Anterior cingulate cortex (tissue), 58 donors: ENCODE measurements at regions not wholly inside any gene's neighbourhood (a gene's known extent, or its start where the extent isn't known, plus 50 kb on each side); places are given as distances from the start of the nearest gene placed in this dataset.

Source experiments
- DNase-seq, 58 donors: peaks; one replicate each; lab custom pipeline; 2025; lab: John Stamatoyannopoulos, UW

GRCh38 chr14:31963587-31963986, 113.5 kb upstream of the ARHGAP5 start:
- no peak for DNase-seq

DNA sequence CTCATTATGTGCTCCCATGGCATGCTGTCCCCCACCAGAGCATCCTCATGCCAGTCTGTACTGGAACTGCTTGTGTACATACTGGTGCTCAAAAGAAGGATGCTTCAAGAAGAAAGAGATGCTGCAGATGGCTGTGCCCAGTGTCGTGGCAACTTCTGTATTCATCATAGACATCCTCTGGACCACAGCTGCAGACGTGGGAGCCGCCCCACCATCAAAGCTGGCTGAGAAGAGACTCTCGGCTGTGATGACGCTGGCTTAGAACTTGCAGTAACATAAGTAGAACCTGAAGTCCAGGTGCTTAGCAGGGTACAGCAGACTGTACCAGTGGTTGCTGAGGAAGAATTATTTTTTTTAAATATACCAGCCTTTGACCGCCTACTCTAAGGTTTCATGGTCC, 112.6 kb upstream of the ARHGAP5 start:
- DNase-seq: no peak

DNA sequence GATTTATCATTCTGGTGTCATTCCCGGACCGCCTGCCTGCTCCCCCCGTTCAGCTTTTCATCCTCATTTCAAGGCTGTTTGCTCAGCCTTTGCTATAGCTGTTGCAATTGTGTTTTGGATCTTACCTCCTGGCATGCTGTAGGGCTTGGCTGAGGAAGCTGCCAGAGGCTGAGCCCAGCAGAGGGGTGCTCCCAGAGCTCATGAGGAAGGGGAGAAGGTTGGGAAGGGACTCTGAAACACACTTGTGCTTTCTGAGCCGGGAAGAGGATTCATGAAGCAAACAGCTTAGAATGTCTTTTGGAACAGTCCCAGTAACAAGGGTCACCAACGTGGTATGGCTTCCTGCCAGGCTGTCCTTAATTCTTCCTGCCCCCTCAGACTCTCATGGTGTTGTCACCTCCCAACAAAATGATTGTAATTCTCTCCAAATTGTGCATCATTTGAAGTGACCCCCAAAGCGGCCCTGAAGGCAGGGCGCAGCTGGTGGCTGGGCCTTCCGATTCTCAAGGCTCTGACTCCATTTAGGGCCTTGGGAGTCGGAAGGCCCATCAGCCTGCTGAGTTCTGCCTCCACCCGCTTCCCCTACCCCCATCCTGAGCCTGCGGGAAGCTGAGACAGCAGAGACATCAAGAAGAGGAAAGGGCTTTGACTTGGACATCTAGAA, 111.9 kb upstream of the ARHGAP5 start:
- peak in 9 of 58 donors; percentile 13 to 34 (median 30) for DNase-seq

GRCh38 chr14:31965735-31966598, 111.1 kb upstream of the ARHGAP5 start:
- DNase-seq: no peak

DNA sequence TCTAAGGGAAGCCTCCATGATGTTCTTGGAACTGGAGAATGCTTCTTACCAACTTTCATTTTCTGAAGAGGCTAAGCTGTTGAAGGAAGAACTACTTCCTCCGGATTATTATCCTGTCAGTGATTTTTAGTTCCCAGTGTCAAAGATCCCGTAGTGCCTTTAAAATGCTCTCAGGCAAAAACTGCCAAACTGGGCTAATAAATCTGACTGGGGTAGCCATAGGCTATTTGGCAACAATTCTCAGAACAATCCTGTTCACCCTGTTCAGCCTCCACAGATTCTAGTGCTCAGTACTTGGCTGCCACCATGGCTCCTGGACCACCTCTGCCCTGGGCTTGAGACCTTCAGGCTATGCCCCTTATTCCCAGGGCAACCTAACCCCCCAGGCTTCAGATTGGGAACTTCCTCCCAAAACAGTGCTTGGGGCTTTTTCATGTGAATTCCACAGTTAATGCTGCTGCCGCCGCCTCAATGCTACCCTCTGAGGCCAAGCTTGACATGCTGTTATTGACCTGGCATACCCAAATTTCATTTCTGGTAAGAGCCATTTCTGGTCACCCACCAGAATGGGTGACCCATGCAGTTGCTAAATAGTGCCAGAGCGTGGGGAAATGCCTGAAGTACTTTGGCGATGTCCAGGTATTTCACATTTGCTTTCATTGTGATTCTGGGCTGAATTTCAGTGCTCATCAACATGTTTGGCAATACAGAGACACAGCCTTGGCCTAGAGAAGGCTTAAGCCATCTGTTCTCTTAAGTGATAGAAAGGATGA, 110.0 kb upstream of the ARHGAP5 start:
- peak in 1 of 58 donors; percentile 13 for DNase-seq

DNA sequence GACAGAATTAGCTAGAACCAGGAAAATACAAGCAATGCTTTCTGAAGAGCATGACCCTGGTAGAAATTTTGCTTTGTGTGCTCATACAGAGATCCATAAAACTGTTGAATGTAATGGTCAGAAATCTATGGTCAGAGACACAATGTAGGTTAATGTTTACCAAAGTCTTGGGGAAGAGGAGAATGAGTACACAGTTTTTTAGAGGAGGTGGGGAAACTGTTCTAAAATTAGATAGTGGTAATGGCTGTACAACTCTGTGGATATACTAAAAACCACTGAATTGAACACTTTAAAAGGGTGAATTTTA, 109.5 kb upstream of the ARHGAP5 start:
- no peak for DNase-seq

- DNase-seq: peak in 1 of 58 donors; percentile 45
Observed at GRCh38 chr14:31968107-31968810, 108.8 kb upstream of the ARHGAP5 start.

DNA sequence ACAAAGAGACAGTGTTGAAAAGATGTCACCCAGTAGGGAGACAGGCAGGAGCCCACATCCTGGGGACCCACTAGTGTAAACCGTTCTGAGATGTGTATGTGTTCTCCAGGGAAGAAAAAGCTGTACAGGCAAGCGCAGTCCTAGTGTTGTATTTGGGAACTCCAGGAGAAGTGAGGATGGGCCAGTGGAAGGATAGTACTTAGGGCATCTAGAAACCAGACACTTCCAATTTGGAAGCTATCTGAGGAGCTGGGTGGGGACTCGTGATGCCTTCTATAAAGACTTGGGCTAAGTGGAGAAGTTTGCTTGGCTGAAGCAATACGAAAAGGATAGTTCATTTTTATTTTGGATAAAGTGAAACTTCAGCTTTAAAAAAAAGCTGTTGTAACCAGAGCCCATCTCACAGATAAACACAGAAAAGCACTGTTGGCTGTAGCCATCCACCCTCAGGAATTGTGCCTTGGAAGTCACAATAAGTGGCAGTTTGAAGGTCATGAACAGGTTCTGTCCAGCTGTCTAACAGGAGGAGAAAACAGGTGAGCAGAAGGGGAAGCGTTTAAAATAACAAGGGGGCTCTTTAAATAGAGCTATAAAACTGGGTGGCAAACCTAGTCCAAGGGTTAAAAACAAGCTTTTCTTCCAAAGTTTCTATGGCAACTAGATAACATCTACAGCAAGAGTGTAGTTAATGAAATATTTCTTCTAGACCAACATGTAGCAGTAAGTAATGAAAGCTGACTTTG, 108.0 kb upstream of the ARHGAP5 start:
- DNase-seq: no peak

DNA sequence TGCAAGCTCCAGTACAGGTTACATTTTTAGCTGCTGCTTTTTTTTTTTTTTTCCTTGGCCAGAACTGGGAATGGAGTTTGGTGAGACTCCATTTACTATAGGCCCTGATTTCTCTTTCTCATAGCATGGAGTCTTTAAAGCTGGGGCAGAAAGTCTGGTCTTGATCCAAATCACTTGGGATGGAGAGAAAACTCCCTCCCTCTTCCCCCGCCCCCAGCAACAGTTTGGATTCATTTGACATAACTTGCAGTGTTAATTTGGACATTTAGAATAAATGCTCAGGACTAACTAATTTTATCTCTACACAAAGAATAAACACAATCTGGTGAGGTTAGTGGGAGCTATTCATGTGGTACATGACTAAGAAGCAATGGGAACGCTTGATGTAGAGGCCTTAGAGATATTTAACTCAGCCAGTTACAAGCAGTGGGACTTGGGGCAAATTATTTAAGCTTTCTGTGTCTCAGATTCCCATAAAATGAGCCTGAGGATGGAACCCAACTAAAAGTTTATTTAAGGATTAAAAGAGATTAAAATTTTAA, 107.3 kb upstream of the ARHGAP5 start:
- DNase-seq: peak in 1 of 58 donors; percentile 36

DNA sequence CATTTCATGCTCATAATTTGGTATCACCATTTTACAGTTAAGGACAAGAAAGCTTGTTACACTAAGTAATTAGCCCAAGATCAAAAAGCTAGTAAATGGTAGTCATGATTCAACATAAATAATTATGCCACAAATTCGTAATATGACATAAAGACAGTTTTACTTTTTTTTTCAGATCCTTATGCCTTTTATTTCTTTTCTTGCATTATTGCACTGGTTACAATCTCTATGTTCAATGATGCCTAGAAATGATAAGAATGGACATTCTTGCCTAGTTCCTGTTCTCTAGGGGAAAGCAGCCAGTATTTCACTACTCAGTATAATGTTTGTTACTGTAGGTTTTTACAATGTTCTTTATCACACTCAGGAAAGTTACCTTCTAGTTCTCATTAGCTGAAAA, 106.4 kb upstream of the ARHGAP5 start:
- DNase-seq: no peak

DNA sequence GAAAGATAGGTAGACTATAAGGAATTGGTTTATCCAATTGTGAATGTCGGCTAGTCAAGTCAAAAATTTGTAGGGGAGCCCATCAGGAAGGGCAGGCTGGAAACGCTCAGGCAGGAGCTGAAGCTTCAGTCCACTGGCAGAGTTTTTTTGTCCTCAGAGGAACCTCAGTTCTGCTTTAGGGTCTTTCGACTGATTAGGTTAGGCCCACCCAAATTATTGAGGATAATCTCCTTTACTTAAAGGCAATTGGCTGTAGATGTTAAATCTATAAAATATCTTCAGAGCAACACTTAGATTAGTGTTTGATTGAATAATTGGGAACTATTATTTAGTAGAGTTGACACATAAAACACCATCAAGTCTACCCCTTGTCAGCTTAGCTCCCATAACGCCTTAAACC, 105.5 kb upstream of the ARHGAP5 start:
- no peak for DNase-seq

DNA sequence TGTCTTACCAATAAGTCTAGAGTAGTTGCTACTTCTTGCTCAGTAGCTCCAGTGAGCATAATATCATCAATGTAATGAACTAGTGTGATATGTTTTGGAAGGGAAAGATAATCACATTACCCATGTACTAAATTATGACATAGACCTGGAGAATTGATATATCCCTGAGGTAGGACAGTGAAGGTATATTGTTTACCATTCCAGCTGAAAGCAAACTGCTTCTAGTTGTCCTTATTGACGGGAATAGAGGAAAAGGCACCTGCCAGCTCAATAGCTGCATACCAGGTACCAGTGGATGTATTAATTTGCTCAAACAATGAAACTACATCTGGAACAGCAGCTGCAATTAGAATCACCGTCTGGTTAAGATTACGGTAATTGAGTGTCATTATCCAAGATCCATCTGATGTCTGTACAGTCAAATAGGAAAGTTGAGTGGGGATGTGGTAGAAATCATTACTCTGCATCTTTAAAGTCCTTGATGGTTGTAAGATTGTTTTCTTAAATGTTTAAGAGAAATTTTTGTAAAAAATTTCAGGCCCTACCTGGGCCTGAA, 100.0 kb upstream of the ARHGAP5 start:
- DNase-seq: no peak

GRCh38 chr14:31978423-31978822, 98.7 kb upstream of the ARHGAP5 start:
- no peak for DNase-seq

- DNase-seq: no peak
Observed at GRCh38 chr14:31982642-31983041, 94.5 kb upstream of the ARHGAP5 start.

GRCh38 chr14:31986405-31986804, 90.7 kb upstream of the ARHGAP5 start:
- DNase-seq: no peak

DNA sequence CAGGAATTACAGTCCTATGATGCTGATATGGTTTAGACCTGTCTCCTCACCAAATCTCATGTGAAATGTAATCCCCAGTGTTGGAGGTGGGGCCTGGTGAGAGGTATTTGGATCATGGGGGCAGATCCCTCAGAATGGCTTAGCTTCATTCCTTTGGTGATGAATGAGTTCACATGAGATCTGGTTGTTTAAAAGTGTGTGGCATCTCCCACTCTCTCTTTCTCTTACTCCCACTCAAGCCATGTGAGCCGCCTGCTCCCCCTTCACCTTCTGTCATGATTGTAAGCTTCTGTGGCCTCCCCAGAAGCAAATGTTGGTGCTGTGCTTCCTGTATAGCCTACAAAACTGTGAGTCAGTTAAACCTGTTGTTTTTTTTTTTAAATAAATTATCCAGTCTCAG, 89.4 kb upstream of the ARHGAP5 start:
- no peak for DNase-seq

DNA sequence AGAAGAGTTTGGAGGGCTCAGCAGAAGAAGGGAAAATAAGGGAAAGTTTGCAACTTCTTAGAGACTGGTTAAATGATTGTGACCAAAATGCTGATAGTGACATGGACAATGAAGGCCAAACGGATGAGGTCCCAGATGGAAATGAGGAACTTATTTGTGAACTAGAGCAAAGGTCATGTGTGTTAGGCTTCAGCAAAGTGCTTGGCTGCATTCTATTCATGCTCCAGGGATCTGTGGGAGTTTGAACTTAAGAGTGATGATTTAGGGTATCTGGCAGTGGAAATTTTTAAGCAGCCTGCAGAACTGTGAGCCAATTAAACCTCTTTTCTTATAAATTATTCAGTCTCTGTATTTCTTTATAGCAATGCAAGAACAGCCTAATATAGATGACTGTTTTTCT, 88.9 kb upstream of the ARHGAP5 start:
- DNase-seq: no peak

DNA sequence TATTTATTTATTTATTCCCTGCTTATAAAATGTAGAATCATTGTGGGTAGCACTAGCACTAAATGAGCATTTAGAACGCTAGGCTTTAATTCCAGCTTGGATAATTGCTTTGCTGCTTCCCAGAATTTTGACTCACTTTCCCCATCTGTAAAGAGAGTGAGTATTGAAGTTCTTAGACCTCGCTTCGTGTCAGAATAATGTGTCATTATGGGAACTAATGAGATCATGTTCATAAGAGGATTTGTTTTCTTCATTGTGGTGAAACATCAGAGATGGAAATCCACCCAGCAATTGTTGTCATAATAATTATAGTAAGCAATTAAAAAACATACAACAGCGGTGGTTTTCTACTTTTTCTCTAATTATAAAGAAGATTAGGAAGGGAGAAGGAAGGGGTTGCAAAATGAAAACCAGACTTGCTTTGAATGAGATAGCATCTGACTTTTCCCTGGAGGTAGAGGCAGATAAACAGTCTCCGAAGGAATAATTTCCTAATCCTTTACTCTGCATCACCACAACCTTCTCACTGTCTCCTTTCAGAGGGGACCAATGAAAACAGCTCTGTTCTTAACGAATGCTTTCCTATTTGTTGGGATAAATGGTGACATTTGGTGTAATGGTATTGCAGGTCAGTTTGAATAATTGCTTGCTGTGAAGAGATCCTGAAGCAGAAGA, 86.8 kb upstream of the ARHGAP5 start:
- no peak for DNase-seq
